ENCODE measurements at regions not wholly inside any gene's neighbourhood (a gene's known extent, or its start where the extent isn't known, plus 50 kb on each side); places are given as distances from the start of the nearest gene placed in this dataset.
A peak's percentile ranks its signal among the peaks of the same experiment; 100 is the strongest.

DNA sequence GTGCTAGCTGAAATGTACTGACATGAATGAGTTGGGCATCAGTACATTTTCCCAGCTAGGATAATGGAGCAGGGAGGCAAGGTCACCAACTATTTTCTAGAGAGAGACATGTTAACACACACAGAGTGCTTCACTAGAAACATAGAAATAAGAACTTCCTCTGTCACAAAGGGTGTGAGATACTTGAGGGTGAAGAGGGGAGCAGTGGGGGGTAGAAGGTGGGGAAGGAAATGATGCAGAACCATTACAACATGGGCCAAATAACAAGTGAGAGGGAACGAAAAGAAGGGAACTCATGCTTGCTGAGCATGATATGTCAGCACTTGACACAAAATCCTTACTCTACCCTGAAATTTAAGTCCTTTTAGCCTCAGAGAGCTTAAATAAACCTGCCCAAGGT lies 87.8 kb upstream of the RFC3 start (continued):
- TF ChIP-seq, protein P1, sequence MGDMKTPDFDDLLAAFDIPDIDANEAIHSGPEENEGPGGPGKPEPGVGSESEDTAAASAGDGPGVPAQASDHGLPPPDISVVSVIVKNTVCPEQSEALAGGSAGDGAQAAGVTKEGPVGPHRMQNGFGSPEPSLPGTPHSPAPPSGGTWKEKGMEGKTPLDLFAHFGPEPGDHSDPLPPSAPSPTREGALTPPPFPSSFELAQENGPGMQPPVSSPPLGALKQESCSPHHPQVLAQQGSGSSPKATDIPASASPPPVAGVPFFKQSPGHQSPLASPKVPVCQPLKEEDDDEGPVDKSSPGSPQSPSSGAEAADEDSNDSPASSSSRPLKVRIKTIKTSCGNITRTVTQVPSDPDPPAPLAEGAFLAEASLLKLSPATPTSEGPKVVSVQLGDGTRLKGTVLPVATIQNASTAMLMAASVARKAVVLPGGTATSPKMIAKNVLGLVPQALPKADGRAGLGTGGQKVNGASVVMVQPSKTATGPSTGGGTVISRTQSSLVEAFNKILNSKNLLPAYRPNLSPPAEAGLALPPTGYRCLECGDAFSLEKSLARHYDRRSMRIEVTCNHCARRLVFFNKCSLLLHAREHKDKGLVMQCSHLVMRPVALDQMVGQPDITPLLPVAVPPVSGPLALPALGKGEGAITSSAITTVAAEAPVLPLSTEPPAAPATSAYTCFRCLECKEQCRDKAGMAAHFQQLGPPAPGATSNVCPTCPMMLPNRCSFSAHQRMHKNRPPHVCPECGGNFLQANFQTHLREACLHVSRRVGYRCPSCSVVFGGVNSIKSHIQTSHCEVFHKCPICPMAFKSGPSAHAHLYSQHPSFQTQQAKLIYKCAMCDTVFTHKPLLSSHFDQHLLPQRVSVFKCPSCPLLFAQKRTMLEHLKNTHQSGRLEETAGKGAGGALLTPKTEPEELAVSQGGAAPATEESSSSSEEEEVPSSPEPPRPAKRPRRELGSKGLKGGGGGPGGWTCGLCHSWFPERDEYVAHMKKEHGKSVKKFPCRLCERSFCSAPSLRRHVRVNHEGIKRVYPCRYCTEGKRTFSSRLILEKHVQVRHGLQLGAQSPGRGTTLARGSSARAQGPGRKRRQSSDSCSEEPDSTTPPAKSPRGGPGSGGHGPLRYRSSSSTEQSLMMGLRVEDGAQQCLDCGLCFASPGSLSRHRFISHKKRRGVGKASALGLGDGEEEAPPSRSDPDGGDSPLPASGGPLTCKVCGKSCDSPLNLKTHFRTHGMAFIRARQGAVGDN (IDR thresholded peaks at IDR 0.05): peak; percentile 66
- peak in 1 of 2 experiments; percentile 30; a peak in 2 of 4 replicates for TF ChIP-seq EP300 (IDR thresholded peaks at IDR 0.05; ENCODE audit: borderline replicate concordance in 1 of 2, control insufficient read depth in 1 of 2, low read depth in 2 of 2, low read length in 2 of 2)
- TF ChIP-seq POLR2AphosphoS5 (IDR thresholded peaks at IDR 0.05; ENCODE audit: low read length): no peak
- TF ChIP-seq IRF4 (IDR thresholded peaks at IDR 0.05; ENCODE audit: low read depth, low read length): no peak

DNA sequence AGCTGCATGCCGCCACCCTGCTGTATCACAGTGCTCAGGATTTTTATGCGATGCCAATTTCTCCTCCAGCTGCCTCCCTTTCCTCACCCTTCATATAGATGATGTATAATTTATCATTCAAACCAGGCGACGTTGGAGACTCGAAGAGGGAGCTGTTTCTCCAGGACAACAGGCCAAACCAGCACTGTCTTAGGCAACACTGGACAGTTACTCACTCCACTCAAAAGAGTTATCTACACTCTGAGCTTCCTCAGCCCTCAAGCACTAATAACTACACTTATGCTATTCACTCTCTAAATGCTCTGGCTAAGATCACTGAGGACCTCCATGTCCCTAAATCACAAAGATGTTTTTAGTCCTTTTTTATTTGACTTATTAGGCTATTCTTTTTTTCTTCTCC lies 87.3 kb upstream of the RFC3 start:
- ATAC-seq: no peak
- no peak for DNase-seq (ENCODE audit: low read depth, low spot score)
- H3K27me3 ChIP-seq (replicated peaks in 1 of 2; ENCODE audit: control insufficient read depth in 2 of 2, insufficient read depth in 2 of 2, low read length in 1 of 2): no peaks in the 10 kb centered on the region
- POLR2A ChIA-PET: interaction anchor here (0.7 to 5.7 kb wide), 4 partner anchors 13 to 187 kb away, joined by 3 to 18 read pairs (median 10); no protein-coding TSS in a partner anchor
- CTCF ChIA-PET: interaction anchor here (0.9 to 3.3 kb wide), 5 partner anchors 9 to 190 kb away, joined by 3 to 29 read pairs (median 4); no protein-coding TSS in a partner anchor
- H3K36me3 ChIP-seq (ENCODE audit: control insufficient read depth in 2 of 2, insufficient read depth in 2 of 2, low read length in 1 of 2): no peaks in the 10 kb centered on the region
- 96% methylated on average over 5 of the region's 5 CpGs for WGBS (ENCODE audit: insufficient coverage, insufficient replicate concordance, low lambda C conversion rate, missing lambda C conversion rate)
- TF ChIP-seq ZNF622 (IDR thresholded peaks at IDR 0.05) (no peak), POLR2A (IDR thresholded peaks at IDR 0.05; ENCODE audit: low read depth, low read length) (no peak), ZNF217 (IDR thresholded peaks at IDR 0.05) (no peak), NBN (IDR thresholded peaks at IDR 0.05) (no peak), SMARCA5 (IDR thresholded peaks at IDR 0.05) (no peak), RFX5 (IDR thresholded peaks at IDR 0.05; ENCODE audit: low read depth, low read length) (no peak), ATF7 (IDR thresholded peaks at IDR 0.05; ENCODE audit: low read depth) (no peak), BMI1 (IDR thresholded peaks at IDR 0.05; ENCODE audit: borderline replicate concordance) (no peak)
- TF ChIP-seq, protein P2, sequence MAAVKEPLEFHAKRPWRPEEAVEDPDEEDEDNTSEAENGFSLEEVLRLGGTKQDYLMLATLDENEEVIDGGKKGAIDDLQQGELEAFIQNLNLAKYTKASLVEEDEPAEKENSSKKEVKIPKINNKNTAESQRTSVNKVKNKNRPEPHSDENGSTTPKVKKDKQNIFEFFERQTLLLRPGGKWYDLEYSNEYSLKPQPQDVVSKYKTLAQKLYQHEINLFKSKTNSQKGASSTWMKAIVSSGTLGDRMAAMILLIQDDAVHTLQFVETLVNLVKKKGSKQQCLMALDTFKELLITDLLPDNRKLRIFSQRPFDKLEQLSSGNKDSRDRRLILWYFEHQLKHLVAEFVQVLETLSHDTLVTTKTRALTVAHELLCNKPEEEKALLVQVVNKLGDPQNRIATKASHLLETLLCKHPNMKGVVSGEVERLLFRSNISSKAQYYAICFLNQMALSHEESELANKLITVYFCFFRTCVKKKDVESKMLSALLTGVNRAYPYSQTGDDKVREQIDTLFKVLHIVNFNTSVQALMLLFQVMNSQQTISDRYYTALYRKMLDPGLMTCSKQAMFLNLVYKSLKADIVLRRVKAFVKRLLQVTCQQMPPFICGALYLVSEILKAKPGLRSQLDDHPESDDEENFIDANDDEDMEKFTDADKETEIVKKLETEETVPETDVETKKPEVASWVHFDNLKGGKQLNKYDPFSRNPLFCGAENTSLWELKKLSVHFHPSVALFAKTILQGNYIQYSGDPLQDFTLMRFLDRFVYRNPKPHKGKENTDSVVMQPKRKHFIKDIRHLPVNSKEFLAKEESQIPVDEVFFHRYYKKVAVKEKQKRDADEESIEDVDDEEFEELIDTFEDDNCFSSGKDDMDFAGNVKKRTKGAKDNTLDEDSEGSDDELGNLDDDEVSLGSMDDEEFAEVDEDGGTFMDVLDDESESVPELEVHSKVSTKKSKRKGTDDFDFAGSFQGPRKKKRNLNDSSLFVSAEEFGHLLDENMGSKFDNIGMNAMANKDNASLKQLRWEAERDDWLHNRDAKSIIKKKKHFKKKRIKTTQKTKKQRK (IDR thresholded peaks at IDR 0.05; ENCODE audit: low read depth, low read length): no peak
- TF ChIP-seq, protein P3, sequence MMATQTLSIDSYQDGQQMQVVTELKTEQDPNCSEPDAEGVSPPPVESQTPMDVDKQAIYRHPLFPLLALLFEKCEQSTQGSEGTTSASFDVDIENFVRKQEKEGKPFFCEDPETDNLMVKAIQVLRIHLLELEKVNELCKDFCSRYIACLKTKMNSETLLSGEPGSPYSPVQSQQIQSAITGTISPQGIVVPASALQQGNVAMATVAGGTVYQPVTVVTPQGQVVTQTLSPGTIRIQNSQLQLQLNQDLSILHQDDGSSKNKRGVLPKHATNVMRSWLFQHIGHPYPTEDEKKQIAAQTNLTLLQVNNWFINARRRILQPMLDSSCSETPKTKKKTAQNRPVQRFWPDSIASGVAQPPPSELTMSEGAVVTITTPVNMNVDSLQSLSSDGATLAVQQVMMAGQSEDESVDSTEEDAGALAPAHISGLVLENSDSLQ (IDR thresholded peaks at IDR 0.05): no peak
- no peaks in the 10 kb centered on the region for H3K79me2 ChIP-seq (ENCODE audit: control insufficient read depth, insufficient read depth, low read length)
- intact Hi-C loops (cut with micrococcal nuclease; ENCODE audit: unreplicated experiment): no loop called here
- no peaks in the 10 kb centered on the region for H4K20me1 ChIP-seq (ENCODE audit: control insufficient read depth, insufficient read depth)
- RAD21 ChIA-PET (ENCODE audit: unreplicated experiment): interaction anchor here (0.8 to 3.4 kb wide), 8 partner anchors 8 to 586 kb away, joined by 3 to 41 read pairs (median 3); no protein-coding TSS in a partner anchor
- H3K4me3 ChIP-seq: no peak overlapping the region
- peak; percentile 27 for FAIRE-seq
- H2AFZ ChIP-seq (ENCODE audit: control insufficient read depth, low read depth, low read length): peak overlapping the region; percentile 30
- peaks cover 46% of the 10 kb centered on the region for H3K4me1 ChIP-seq (ENCODE audit: control insufficient read depth, insufficient read depth, low read length)
- 0 out of 2 replicates have a peak overlapping the region, but pooled peaks have one; percentile 13 for H3K9ac ChIP-seq (ENCODE audit: control insufficient read depth, insufficient read depth, low read length)
- H3K4me2 ChIP-seq (ENCODE audit: control insufficient read depth, insufficient read depth): no peak overlapping the region
- no peaks in the 10 kb centered on the region; the same call in 2 of the 3 replicates for H3K9me3 ChIP-seq (replicated peaks; ENCODE audit: control insufficient read depth, insufficient read depth, low read length)
- SMC1A ChIA-PET (ENCODE audit: uncharacterized antibody, unreplicated experiment): interaction anchor here (0.6 to 5.1 kb wide), 12 partner anchors 9 to 1821 kb away, joined by 3 to 69 read pairs (median 5); partner anchors contain the start of gene RFC3
- BruUV-seq (replicated peaks): no TSS peak
- in situ Hi-C loops (cut with MboI): no loop called here
- peak overlapping the region; percentile 96 for H3K27ac ChIP-seq (ENCODE audit: control insufficient read depth, insufficient read depth)

Data from GM12878 (cell line).